SH-SY5Y (cell line): ENCODE measurements at regions not wholly inside any gene's neighbourhood (a gene's known extent, or its start where the extent isn't known, plus 50 kb on each side); places are given as distances from the start of the nearest gene placed in this dataset.

Source experiments
- GATA2 ChIP-seq: IDR thresholded peaks from 2 replicates; pipeline ENCODE4 v1.6.1; 2011; ENCODE audit warnings: mild to moderate bottlenecking, low read depth, low read length
- GATA3 ChIP-seq: IDR thresholded peaks from 2 replicates; pipeline ENCODE4 v1.6.1; 2011; ENCODE audit warnings: low read depth, mild to moderate bottlenecking, low read length, moderate library complexity

DNA sequence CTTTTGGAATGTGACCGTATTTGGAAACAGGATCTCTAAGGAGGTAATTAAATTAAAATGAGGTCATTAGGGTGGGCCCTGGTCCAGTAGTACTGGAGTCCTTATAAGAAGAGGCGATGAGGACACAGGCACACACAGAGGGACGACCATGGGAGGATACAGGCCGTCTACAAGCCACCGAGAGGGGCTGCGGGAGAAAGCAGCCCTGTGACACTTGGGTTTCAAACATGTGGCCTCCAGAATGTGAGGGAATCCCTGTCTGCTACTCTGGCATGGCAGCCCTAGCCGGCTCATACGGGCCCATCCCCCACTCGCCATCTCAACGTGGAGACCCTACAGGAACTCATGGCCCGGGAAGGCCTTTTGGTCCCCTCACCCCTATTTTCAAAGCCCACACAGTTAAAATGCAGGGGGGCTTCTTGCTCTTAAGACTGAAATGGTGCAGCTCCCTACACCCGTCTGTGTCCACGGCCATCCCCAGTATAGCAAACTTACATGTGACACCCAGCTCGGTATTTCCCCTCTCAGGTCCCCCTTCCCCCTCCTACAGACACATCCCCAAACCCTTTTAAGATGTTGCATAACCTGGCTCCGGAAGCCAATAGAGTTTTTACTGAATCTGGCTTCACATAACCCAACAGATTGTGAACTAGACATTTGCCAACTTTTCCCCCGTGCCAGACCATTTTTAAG lies 124.1 kb upstream of the TBL1X start:
- TF ChIP-seq GATA2 (no peak), GATA3 (no peak)

DNA sequence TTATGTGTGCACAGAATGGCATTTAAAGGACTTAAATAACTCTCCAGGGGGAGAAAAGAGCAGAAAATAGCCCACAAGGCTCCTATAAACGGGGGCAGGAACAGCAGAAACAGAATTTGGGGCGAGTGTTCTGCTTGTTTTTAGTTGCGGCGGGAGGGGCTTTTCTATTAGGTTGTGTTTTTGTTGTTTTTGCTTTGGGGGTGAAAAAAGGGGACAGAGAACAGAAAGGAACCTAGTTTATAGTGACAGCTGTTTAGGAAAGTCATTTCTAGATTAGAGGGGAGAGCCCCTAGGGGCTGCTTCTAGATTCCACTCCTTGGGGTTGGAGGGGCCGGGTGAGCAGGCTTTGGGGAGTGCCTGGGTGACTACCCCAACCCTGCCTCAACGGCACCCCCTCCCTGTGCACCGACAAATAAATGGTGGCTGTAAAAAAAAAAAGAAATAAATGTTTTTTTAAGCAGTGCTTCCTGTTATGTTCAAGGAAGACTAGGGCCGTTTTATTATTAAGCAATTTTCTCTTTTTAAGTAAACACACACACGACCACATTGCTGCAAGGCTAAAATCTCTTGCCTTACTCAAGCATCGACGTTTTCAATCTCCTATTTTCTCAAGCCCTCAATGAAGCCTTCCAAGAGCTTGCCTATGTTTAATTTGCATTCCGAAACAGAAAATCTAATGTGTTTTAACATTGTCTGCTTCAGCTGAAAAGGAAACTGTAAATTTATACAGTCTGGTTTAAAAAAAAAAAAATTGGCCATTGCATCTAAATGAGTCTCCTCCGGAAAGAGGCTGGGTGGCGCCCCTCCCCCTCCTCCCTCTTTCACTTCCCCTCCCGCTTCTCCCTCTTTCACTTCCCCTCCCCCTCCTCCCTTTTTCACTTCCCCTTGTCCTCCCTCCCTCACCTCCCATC lies 123.3 kb upstream of the TBL1X start:
- TF ChIP-seq GATA2 = no peak
- TF ChIP-seq GATA3 = no peak

DNA sequence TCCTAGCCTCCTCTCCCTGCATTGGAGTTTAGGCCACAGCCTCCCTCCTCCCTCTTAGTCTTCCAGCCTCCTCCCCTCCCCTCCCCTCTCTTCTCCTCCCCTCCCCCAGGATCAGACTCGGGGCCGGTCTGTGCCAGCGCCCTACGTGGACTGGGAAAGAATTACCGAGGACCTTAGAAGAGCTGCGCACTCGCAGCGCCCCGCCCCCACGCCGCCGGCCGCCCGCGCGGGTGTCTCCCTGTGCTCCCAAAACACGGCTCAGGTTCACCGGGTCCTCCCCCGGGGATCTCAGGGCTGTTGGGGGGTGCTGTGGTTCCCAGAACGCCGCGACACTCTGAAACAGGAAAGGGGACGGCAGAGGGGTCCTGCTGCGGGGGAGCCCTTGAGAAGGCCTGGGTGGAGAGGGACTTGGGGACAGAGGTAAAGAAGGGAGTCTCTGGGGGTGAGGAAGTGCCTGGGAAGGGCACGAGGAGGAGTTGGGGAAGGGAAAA lies 122.3 kb upstream of the TBL1X start:
- TF ChIP-seq GATA3 (no peak), GATA2 (no peak)

DNA sequence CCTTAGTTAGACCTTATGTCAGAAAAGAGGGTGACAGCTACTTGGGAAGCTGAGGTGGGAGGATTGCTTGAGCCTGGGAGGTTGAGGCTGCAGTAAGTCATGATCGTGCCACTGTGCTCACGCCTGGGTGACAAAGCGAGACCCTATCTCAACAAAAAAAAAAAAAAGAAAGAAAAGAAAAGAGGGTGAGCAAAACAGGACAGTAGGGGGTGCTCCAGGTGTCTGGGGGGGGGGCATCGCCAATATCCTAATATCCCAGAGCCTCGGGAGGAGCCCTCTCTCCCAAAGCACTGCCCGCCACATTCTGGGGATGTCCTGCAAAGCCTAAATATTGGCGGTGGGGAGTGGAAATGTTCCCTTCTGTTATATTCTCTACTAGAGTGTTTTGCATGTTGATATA lies 120.9 kb upstream of the TBL1X start:
- TF ChIP-seq GATA3 (no peak), GATA2 (no peak)

DNA sequence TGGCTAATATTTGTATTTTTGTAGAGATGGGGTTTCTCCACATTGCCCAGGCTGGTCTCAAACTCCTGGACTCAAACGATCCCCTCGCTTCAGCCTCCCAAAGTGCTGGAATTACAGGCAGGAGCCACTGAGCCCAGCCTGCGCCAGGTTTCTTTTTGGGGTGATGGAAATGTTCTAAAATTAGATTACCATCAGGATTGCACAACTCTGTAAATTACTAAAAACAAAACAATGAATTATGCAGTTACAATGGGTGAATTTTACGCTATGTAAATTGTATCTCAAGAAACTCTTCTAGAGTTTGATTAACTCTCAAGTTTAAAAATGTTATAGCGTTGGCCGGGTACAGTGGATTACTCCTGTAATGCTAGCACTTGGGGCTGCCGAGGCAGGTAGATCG lies 118.9 kb upstream of the TBL1X start:
- TF ChIP-seq GATA3 = no peak
- no peak for TF ChIP-seq GATA2

DNA sequence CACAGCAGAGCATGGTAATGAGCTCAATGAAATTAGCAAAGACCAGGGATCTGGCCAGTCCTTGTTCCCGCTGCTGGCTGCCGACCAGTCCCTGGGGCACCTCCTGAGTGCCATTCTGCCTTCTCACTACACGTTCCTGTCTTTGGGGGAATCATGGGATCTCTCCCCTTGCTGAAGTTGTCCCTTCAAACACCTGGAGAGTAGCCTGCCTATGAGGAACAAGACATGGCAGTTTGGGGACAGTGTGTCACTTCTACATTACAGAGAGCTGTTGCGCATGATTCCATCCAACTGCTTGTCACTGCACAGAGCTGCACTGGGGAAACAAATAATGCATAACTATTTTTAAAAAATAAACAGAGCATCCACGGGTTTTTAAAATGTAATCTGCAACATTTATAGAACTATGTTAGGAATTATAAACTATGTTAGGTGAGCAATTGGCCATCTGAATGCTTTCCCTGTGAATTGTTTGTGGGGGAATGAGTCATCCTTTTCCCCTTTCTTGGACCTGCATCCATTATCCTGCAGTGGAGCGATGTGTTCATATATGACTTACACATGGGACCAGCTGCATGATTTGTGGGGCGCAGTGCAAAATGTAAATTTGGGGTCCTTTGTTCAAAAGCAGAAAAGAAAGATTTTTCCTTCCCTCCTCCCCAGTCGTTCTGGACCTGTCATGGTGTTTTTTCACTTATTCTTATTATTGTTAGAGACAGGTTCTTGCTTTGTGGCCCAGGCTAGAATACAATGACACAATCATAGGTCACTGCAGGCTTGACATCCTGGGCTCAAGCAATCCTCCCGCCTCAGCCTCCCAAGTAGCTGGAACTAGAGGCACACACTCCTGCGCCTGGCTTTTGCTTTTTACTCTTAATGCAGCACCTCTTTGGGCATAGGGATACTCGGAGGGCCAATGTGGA lies 115.0 kb upstream of the TBL1X start:
- TF ChIP-seq GATA3 (no peak), GATA2 (no peak)

DNA sequence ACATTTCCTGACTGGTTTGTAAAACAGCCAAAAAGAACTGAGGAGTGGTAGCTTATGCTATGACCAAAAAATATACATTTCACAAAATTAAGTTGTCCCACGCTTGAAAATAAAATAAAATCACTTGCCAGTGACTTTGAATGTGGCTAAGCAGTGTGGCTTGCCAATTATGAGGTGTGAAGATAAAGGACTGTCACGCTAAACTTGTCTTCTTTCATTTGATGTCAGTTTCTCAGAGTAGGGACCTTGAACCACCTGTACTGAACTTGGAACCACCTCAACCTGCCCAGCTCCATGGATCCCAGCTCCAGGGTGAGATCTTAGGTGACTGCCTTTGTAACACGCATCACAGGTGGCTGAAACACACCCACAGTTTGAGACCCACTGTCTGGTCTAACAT lies 113.7 kb upstream of the TBL1X start:
- TF ChIP-seq GATA3 (no peak), GATA2 (no peak)

DNA sequence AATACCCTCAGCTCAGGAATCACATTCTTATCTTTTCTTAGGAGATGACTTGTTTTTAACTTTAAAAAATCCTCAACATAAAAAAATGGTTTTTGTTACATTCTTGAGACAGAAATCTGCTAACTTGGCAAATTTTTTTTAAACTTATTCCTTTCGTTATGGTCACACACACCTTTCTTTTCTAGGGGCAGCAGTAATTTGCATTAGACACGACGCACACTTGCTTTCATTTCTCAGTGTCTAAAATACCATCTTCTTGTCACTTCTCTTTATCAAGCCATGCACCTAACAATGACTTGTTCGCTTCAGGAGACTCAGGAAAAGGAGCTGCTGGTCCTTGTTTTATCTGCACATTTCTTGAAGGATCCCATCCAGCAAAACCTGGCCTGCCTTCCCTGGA lies 112.6 kb upstream of the TBL1X start:
- no peak for TF ChIP-seq GATA3
- TF ChIP-seq GATA2 = no peak

DNA sequence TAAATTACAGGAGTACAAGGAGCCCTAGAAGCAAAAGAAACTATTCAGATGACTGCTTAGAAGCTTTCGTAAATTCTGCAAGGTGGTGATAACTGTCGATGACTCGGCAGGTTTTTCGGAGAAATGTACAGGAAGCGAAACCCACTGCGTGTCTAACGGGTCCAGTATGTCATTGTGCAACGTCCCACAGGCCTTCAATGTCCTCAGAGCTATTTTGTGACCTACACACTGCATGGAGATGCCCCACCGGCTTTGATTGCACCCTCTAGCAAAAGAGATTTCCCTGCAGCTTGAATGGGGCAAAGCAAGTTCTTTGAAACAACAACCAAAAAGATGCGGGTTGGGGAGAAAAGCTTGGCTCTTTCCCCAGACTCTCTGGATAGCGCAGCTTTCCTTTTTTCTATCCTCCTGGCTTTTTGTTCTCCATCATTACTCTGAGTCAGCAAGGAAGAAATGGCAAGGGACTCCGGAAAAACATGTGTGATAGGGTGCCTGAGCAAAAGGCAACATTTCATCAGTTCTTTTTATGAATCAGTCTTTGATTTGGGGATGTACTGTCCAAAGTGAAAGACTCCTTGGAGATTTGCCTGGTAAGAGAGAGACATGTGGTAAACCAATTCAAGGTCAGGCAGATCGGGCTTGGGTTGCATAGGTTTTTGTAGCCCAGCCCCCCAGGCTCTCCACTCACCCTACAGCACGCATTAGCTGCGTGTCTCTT lies 112.0 kb upstream of the TBL1X start:
- TF ChIP-seq GATA3 = no peak
- TF ChIP-seq GATA2 = no peak

DNA sequence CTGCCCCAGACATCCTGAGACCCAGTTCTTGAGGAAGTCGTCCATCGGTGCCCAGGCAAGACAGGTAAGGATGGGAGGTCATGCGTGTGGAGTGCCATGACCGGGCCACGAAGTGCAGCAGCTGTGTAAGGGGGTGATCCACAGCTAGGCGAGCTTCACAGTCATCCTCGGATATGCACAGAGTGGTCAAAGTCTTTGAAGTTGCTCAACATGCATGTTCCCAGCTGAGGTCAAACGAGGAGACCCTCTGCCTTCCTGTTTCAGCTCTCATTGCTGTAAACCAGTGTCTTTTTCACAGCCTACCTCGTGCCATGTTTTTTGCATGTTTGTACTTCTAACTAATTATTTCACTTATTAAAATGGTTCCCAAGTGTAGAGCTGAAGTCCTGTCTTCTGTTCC lies 109.9 kb upstream of the TBL1X start:
- TF ChIP-seq GATA3 (no peak), GATA2 (no peak)

DNA sequence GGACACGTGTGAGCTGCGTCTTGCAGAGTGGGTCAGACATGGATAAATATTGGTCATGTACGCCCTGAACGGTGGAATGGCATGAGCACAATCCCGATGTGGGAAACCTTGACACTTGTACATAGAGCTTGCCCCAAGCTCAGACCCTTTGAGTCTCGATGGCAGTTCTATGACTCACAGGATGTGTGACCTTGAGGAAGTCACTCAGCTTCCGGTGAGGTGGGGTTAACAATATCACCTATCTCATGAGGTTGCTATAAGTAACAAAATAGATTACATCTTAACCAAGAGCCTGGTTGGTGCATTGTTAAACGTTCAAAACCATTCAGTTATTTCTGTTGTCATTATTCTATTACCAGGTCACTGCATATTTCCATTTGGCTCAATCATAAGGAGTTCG lies 109.1 kb upstream of the TBL1X start:
- TF ChIP-seq GATA2 (no peak), GATA3 (no peak)

DNA sequence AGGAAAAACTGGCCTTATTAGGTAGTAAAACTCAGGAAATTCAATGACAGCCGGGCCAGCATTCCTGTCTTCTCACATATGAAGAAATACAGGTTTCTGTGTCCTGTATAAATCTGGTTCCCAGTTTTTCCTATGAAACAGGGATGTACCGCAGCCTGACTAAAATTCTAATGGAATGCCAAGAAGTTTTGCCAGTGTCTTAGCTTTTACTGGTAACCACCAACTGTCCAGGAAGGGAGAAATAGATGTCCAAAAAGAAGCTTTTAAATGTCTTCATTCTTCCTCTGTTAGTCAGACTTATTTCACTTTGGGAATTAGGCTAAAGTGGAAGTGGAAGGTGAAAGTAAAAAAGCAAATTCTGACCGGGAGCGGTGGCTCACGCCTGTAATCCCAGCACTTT lies 108.0 kb upstream of the TBL1X start:
- no peak for TF ChIP-seq GATA3
- no peak for TF ChIP-seq GATA2

DNA sequence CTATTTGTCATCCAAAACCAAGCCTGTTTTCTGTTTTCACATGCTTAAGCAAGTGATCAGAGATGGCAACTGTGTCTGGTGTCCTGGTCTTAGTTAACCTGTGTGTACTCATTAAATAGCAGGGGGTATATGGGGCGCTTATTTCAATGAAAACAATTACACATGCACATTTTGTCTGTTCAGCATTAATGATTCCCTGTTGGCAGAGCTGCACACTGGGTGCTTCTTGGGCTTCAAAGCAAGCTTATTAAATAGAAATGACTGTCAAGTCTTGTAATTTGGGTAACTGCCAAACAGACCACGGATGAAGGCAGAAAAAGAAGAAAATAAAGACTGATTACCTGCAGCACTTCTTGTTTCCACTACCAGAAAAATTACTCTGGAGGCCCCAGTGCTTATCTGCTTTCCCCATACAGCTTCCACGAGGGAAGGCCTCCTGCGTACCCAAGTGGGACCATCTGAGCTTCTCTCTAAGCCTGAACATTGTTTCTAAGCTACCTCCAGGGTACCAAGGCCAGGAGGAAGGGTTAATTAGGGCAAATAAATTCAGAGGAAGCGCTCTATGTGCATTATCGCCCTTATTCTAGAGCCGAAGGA lies 107.2 kb upstream of the TBL1X start:
- TF ChIP-seq GATA2 (no peak), GATA3 (no peak)
